ENCODE measurements at regions not wholly inside any gene's neighbourhood (a gene's known extent, or its start where the extent isn't known, plus 50 kb on each side); places are given as distances from the start of the nearest gene placed in this dataset.

DNA sequence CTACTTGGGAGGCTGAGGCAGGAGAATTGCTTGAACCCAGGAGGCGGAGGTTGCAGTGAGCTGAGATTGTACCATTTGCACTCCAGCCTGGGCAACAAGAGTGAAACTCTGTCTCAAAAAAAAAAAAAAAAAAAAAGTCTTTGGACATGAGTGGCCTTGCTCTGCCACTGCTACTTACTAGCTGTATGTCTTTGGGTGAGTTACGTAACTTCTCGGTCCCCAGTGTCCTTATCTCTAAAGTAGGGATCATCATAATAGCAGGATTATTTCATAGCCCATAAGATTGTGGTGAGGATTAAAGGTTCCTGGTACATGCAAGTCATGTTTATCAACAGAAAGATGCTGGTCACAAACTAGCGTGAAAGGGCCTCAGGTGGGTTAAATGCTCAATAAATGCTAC is 53.9 kb upstream of the HEPHL1 start:
- DNase-seq = no peak

DNA sequence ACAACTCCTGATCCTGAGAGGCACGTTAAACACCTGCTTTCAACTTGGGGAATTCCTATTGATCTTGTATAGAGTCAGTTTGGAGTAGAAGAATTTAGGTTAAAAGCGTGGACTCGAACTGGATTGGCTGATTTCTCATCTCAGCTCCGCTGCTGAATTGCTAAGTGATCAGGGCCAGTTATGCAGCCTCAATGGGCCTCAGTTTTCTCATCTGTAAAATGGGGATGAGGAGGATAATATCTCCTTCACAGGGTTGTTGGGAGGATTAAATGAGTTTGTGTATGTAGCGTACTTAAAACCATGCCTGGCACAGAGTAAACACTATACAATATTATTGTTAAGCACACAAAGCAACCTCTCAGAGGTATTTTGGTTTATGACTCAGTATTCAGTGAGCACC is 53.2 kb upstream of the HEPHL1 start:
- no peak for DNase-seq

DNA sequence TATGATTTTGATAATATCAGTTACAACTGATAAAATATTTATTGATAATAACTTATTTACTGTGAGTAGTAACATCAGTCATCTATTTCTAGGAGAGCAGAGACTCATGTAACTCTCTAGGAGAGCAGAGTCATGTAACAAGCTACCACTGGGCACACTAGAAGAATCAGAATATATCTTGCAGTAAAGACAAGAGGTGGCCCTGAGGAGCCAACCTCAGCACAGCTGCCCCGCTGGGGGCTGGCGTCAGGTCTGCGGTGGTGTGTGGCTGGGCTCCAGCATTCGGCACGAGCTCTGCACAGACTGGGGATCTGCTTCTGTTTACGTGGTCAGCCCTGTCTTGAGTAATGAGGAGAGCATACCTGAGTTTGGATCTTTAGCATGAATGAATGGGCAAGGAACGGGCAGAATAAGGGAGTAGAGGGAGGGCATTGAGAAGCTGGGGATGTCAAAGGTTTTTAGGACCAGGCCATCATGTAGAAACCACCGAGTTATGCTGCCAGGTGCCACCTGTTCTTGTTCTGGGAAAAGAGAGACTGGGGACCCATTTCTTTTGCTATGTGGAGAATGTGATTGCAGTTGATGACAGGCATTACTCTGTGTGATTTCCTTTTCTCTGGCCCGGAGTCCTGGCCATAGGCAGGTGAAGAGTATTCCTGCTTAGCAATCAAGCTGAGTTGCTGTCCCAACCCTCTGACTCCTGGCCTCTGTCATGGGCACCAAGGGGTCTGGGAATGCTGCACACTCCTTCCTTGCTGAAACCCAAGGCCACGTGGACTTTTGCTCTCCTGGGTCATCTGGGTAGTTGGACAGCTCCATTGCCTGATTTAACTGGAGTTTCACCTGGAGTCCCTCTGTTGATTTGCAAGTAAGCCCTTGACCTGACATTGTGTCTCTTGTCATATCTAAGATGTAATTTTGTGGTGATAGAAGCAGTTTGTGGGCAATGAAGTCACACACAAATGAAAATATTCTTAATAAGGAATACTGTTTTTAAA is 50.9 kb upstream of the HEPHL1 start:
- DNase-seq = no peak

Measured in NCI-H446 (cell line).